OCI-LY3 (cell line): ENCODE measurements at regions not wholly inside any gene's neighbourhood (a gene's known extent, or its start where the extent isn't known, plus 50 kb on each side); places are given as distances from the start of the nearest gene placed in this dataset.

Experiments used
- H2AFZ ChIP-seq: fragments of 200-600, 300-600 bp; shearing (Covaris generic); 2 replicates; pipeline ENCODE4 v1.6.0; 2014; ENCODE audit warnings: antibody characterized with exemption, low read depth, low read length
- H3K27ac ChIP-seq: fragments of 200-600, 300-600 bp; sonication (generic); 2 replicates; pipeline ENCODE4 v1.5.1; 2014; ENCODE audit warnings: mild to moderate bottlenecking, low read length, moderate library complexity, mixed read lengths
- H3K27me3 ChIP-seq: fragments of 200-600, 300-600 bp; sonication (generic); 2 replicates; pipeline ENCODE4 v1.6.1; 2014; ENCODE audit warnings: low read depth, low read length, mixed read lengths
- H3K36me3 ChIP-seq: fragments of 200-600, 300-600 bp; sonication (generic); replicated peaks from 2 replicates; pipeline ENCODE3; 2014; ENCODE audit warnings: low read depth, low read length, mixed read lengths
- H3K4me1 ChIP-seq: fragments of 300-600, 200-600 bp; sonication (generic); 2 replicates; pipeline ENCODE4 v1.6.1; 2014; ENCODE audit warnings: low read length, mixed read lengths
- H3K4me2 ChIP-seq: fragments of 200-600, 300-600 bp; sonication (generic); 2 replicates; pipeline ENCODE4 v1.6.1; 2014; ENCODE audit warnings: low read length, mixed read lengths
- H3K4me3 ChIP-seq: fragments of 300-600, 200-600 bp; sonication (generic); 2 replicates; pipeline ENCODE4 v1.5.1; 2014; ENCODE audit warnings: antibody characterized with exemption, mild to moderate bottlenecking, low read length, moderate library complexity
- H3K79me2 ChIP-seq: fragments of 300-600, 200-600 bp; shearing (Covaris generic); 2 replicates; pipeline ENCODE4 v1.6.1; 2014; ENCODE audit warnings: mild to moderate bottlenecking, low read length, mixed read lengths
- H3K9ac ChIP-seq: fragments of 300-600, 200-600 bp; shearing (Covaris generic); 2 replicates; pipeline ENCODE4 v1.6.0; 2014; ENCODE audit warnings: mild to moderate bottlenecking, low read length, moderate library complexity
- H3K9me3 ChIP-seq: fragments of 200-600, 300-600 bp; shearing (Covaris generic); 2 replicates; pipeline ENCODE4 v1.6.1; 2014; ENCODE audit warnings: low read length, mixed read lengths; ENCODE audit not compliant: insufficient read depth
- H4K20me1 ChIP-seq: fragments of 200-600, 300-600 bp; sonication (generic); 2 replicates; pipeline ENCODE4 v1.6.1; 2016; ENCODE audit warnings: low read length, mixed read lengths; ENCODE audit not compliant: insufficient read depth
- EZH2phosphoT487 ChIP-seq: fragments of 200-600 bp; shearing (Covaris generic); IDR thresholded peaks from 2 replicates; pipeline ENCODE4 v1.6.1; 2018; ENCODE audit warnings: antibody characterized with exemption, mixed run types, low read depth
- TF ChIP-seq, protein P1 (sequence below): fragments of 200-600, 300-600 bp; sonication (generic); IDR thresholded peaks from 2 replicates; pipeline ENCODE4 v1.5.1; 2014; ENCODE audit warnings: antibody characterized with exemption, low read length, low read depth

DNA sequence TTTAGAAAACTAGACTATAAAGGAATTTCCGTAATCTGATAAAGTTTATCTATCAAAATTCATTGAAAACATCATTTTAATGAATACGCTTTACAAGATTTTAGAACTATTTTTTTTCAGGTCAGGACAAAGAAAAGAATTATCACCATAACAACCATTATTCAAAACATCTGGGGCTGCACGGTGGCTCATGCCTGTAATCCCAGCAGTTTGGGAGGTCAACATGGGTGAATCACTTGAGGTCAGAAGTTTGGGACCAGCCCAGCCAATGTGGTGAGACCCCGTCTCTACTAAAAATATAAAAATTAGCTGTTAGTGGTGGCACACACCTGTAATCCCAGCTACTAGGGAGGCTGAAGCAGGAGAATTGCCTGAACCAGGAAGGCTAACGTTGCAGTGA, 260.4 kb downstream of the WNT5A start:
- Histone ChIP-seq H3K9me3 (no peaks in the 10 kb centered on the region), H3K36me3 (no peaks in the 10 kb centered on the region), H4K20me1 (no peaks in the 10 kb centered on the region), H3K9ac (no peak overlapping the region), H3K27ac (no peak overlapping the region), H3K79me2 (no peaks in the 10 kb centered on the region), H3K27me3 (0 out of 2 replicates have a peak, but pooled peaks cover 2% of the 10 kb centered on the region), H3K4me3 (no peak overlapping the region), H3K4me1 (no peaks in the 10 kb centered on the region), H3K4me2 (no peak overlapping the region), H2AFZ (no peak overlapping the region)
- TF ChIP-seq, protein P1, sequence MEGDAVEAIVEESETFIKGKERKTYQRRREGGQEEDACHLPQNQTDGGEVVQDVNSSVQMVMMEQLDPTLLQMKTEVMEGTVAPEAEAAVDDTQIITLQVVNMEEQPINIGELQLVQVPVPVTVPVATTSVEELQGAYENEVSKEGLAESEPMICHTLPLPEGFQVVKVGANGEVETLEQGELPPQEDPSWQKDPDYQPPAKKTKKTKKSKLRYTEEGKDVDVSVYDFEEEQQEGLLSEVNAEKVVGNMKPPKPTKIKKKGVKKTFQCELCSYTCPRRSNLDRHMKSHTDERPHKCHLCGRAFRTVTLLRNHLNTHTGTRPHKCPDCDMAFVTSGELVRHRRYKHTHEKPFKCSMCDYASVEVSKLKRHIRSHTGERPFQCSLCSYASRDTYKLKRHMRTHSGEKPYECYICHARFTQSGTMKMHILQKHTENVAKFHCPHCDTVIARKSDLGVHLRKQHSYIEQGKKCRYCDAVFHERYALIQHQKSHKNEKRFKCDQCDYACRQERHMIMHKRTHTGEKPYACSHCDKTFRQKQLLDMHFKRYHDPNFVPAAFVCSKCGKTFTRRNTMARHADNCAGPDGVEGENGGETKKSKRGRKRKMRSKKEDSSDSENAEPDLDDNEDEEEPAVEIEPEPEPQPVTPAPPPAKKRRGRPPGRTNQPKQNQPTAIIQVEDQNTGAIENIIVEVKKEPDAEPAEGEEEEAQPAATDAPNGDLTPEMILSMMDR: no peak
- TF ChIP-seq EZH2phosphoT487: no peak

DNA sequence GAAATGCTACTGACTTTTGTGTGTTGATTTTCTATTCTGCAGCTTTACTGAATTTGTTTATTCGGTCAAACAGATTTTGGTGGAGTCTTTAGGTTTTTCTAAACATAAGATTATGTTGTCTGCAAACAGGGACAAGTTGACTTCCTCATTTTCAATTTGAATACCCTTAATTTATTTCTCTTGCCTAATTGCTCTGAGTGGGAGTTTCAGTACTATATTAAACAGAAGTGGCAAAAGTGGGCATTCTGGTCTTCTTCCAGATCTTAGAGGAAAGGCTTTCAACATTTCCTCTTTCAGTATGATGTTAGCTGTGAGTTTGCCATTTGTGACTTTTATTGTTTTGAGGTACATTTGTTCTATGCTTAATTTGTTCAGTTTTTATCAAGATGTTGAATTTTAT, 268.5 kb downstream of the WNT5A start:
- Histone ChIP-seq H3K27ac (no peak overlapping the region), H3K79me2 (no peaks in the 10 kb centered on the region), H2AFZ (no peak overlapping the region), H3K36me3 (no peaks in the 10 kb centered on the region), H3K4me1 (no peaks in the 10 kb centered on the region), H3K4me2 (no peak overlapping the region), H3K27me3 (no peaks in the 10 kb centered on the region), H3K9me3 (no peaks in the 10 kb centered on the region), H3K9ac (no peak overlapping the region), H3K4me3 (no peak overlapping the region), H4K20me1 (no peaks in the 10 kb centered on the region)
- TF ChIP-seq EZH2phosphoT487: no peak
- TF ChIP-seq, protein P1: no peak

DNA sequence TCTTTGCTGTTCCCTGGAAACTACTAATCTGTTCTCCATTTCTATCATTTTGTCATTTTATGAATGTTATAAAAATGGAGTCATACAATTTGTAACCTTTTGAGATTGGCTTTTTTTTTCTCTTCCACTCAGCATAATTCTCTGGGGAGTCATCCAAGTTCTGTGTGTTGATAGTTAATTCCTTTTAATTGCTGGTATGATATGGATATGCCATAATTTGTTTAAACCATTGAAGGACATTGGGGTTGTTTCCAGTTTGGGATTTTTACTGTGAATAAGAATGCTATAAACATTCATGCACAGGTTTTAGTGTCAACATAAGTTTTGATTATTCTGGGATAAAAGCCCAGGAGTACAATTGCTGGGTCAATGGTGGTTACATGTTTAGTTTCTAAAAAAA, 279.4 kb downstream of the WNT5A start:
- Histone ChIP-seq H3K9me3 (no peaks in the 10 kb centered on the region), H4K20me1 (no peaks in the 10 kb centered on the region), H3K4me1 (no peaks in the 10 kb centered on the region), H3K36me3 (no peaks in the 10 kb centered on the region), H3K27me3 (no peaks in the 10 kb centered on the region), H2AFZ (no peak overlapping the region), H3K9ac (no peak overlapping the region), H3K79me2 (no peaks in the 10 kb centered on the region), H3K4me3 (no peak overlapping the region), H3K27ac (no peak overlapping the region), H3K4me2 (no peak overlapping the region)
- TF ChIP-seq, protein P1: no peak
- no peak for TF ChIP-seq EZH2phosphoT487

DNA sequence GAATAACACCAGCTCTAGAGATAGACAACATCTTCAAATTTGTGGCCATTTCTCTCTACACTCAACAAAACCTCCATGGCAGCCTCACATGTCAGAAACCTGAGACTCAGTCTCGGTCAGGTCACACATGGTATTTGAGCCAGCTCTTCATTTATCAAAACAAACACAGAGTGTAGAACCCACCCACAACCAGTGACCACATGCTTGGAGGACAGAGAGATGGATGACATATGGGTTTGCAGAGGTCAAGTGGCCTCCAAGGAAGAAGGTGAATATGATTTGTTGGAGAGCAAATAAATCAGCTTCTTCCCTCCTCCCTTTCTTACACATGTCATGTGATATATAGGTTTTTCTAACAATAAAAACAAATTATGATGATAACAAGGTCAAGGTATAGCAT, 278.1 kb upstream of the LRTM1 start:
- Histone ChIP-seq H3K36me3 (no peaks in the 10 kb centered on the region), H2AFZ (no peak overlapping the region), H3K4me3 (no peak overlapping the region), H3K27ac (no peak overlapping the region), H3K27me3 (no peaks in the 10 kb centered on the region), H4K20me1 (no peaks in the 10 kb centered on the region), H3K79me2 (no peaks in the 10 kb centered on the region), H3K9me3 (no peaks in the 10 kb centered on the region), H3K4me1 (no peaks in the 10 kb centered on the region), H3K4me2 (no peak overlapping the region), H3K9ac (no peak overlapping the region)
- no peak for TF ChIP-seq EZH2phosphoT487
- TF ChIP-seq, protein P1: no peak
